HEK293T (cell line): ENCODE measurements at regions not wholly inside any gene's neighbourhood (a gene's known extent, or its start where the extent isn't known, plus 50 kb on each side); places are given as distances from the start of the nearest gene placed in this dataset.

Experiments
- BHLHE40 ChIP-seq: fragments of 450-650 bp; IDR thresholded peaks from 2 replicates; pipeline ENCODE4 v1.6.1; 2016; ENCODE audit warnings: mild to moderate bottlenecking, moderate library complexity, borderline replicate concordance
- ELF4 ChIP-seq: fragments of 450-650 bp; IDR thresholded peaks from 2 replicates; pipeline ENCODE4 v1.6.1; 2017; ENCODE audit warnings: antibody characterized with exemption
- FOXA1 ChIP-seq: fragments of 450-650 bp; IDR thresholded peaks from 2 replicates; pipeline ENCODE4 v1.6.1; 2016; ENCODE audit warnings: mild to moderate bottlenecking
- FOXK2 ChIP-seq: fragments of 450-650 bp; IDR thresholded peaks from 2 replicates; pipeline ENCODE4 v1.6.1; 2016; ENCODE audit warnings: mild to moderate bottlenecking
- FOXM1 ChIP-seq: fragments of 450-650 bp; IDR thresholded peaks from 2 replicates; pipeline ENCODE4 v1.6.1; 2017; ENCODE audit warnings: mild to moderate bottlenecking, borderline replicate concordance
- HDGF ChIP-seq: fragments of 450-650 bp; IDR thresholded peaks from 2 replicates; pipeline ENCODE4 v1.6.1; 2017; ENCODE audit warnings: antibody characterized with exemption, borderline replicate concordance
- L3MBTL2 ChIP-seq: fragments of 450-650 bp; conservative IDR thresholded peaks from 2 replicates; pipeline ENCODE4 v1.6.1; 2016; ENCODE audit warnings: mild to moderate bottlenecking
- LEF1 ChIP-seq: fragments of 450-650 bp; IDR thresholded peaks from 2 replicates; pipeline ENCODE4 v1.6.1; 2017; ENCODE audit warnings: mild to moderate bottlenecking, borderline replicate concordance
- SP1 ChIP-seq: fragments of 450-650 bp; IDR thresholded peaks from 2 replicates; pipeline ENCODE4 v1.6.1; 2017
- SUZ12 ChIP-seq: fragments of 450-650 bp; IDR thresholded peaks from 2 replicates; pipeline ENCODE4 v1.6.1; 2016; ENCODE audit warnings: mild to moderate bottlenecking
- TARDBP ChIP-seq: fragments of 450-650 bp; IDR thresholded peaks from 2 replicates; pipeline ENCODE4 v1.6.1; 2016
- ZNF384 ChIP-seq: fragments of 450-650 bp; IDR thresholded peaks from 2 replicates; pipeline ENCODE4 v1.6.1; 2016
- TF ChIP-seq, protein P1 (sequence below): fragments of 450-650 bp; IDR thresholded peaks from 2 replicates; pipeline ENCODE4 v1.6.1; 2016

DNA sequence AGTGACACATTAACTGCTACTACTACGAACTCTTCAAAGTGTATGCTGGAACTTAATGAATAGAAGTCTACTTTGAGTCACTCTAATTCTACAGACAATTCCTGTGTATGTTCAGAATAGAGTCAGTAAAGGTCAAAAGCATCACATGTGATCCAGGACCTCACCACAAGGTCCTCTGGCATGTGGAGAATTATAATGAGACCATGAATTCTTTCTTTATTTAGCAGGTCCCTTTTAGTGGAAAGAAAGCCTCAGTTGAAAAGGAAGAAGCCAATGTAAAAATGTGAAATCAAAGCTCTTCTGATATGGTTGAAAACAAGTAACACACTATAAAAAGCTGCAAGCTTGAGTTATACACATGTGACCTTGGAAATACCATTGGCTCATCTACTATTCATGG is 1612.1 kb upstream of the GOT2 start:
- no peak for TF ChIP-seq ZNF384
- TF ChIP-seq BHLHE40 = no peak
- TF ChIP-seq SP1 = no peak
- no peak for TF ChIP-seq FOXK2
- TF ChIP-seq HDGF = no peak
- TF ChIP-seq FOXA1 = no peak
- TF ChIP-seq SUZ12 = no peak
- no peak for TF ChIP-seq LEF1
- no peak for TF ChIP-seq TARDBP
- no peak for TF ChIP-seq FOXM1
- TF ChIP-seq, protein P1, sequence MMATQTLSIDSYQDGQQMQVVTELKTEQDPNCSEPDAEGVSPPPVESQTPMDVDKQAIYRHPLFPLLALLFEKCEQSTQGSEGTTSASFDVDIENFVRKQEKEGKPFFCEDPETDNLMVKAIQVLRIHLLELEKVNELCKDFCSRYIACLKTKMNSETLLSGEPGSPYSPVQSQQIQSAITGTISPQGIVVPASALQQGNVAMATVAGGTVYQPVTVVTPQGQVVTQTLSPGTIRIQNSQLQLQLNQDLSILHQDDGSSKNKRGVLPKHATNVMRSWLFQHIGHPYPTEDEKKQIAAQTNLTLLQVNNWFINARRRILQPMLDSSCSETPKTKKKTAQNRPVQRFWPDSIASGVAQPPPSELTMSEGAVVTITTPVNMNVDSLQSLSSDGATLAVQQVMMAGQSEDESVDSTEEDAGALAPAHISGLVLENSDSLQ = no peak
- TF ChIP-seq ELF4 = no peak
- no peak for TF ChIP-seq L3MBTL2
